DOHH2 (cell line): ENCODE measurements at regions not wholly inside any gene's neighbourhood (a gene's known extent, or its start where the extent isn't known, plus 50 kb on each side); places are given as distances from the start of the nearest gene placed in this dataset.

Source experiments
- H3F3A ChIP-seq: fragments of 200-600 bp; sonication (generic), shearing (Covaris generic); 2 replicates; pipeline ENCODE4 v1.6.0; 2016; ENCODE audit warnings: antibody characterized with exemption, mild to moderate bottlenecking; ENCODE audit not compliant: control insufficient read depth, insufficient read depth
- H3K27ac ChIP-seq: fragments of 200-600 bp; sonication (generic); 2 replicates; pipeline ENCODE4 v1.5.1; 2014; ENCODE audit warnings: low read depth, mild to moderate bottlenecking, low read length, moderate library complexity
- H3K27me3 ChIP-seq: fragments of 200-600 bp; sonication (generic); 2 replicates; pipeline ENCODE4 v1.6.1; 2014; ENCODE audit warnings: mild to moderate bottlenecking, low read length, mixed read lengths; ENCODE audit not compliant: control insufficient read depth
- H3K36me3 ChIP-seq: fragments of 200-600 bp; sonication (generic); 2 replicates; pipeline ENCODE4 v1.6.1; 2014; ENCODE audit warnings: mild to moderate bottlenecking, low read length, moderate library complexity, mixed read lengths; ENCODE audit not compliant: control insufficient read depth
- H3K4me1 ChIP-seq: fragments of 200-600 bp; sonication (generic); 2 replicates; pipeline ENCODE4 v1.6.1; 2014; ENCODE audit warnings: mild to moderate bottlenecking, low read length, mixed read lengths; ENCODE audit not compliant: control insufficient read depth
- H3K4me2 ChIP-seq: fragments of 200-600 bp; sonication (generic); 2 replicates; pipeline ENCODE4 v1.6.0; 2014; ENCODE audit warnings: mild to moderate bottlenecking, low read length, moderate library complexity
- H3K4me3 ChIP-seq: fragments of 200-600 bp; sonication (generic); 2 replicates; pipeline ENCODE4 v1.5.1; 2014; ENCODE audit warnings: mild to moderate bottlenecking, low read length, mixed read lengths
- H3K79me2 ChIP-seq: fragments of 200-600 bp; sonication (generic); 2 replicates; pipeline ENCODE4 v1.6.1; 2014; ENCODE audit warnings: mild to moderate bottlenecking, low read length, mixed read lengths; ENCODE audit not compliant: control insufficient read depth
- H3K9me2 ChIP-seq: fragments of 200-600 bp; sonication (generic); replicated peaks from 2 replicates; pipeline ENCODE4 v1.6.1; 2014; ENCODE audit warnings: mild to moderate bottlenecking, low read length, mixed read lengths; ENCODE audit not compliant: control insufficient read depth
- H3K9me3 ChIP-seq: fragments of 200-600 bp; sonication (generic); 2 replicates; pipeline ENCODE4 v1.6.1; 2014; ENCODE audit warnings: antibody characterized with exemption, low read length, mixed read lengths; ENCODE audit not compliant: control insufficient read depth, insufficient read depth
- H4K20me1 ChIP-seq: fragments of 200-600 bp; sonication (generic); 2 replicates; pipeline ENCODE4 v1.6.0; 2014; ENCODE audit warnings: low read depth, mild to moderate bottlenecking, antibody characterized with exemption, low read length, moderate library complexity; ENCODE audit not compliant: control insufficient read depth, insufficient read depth
- EZH2phosphoT487 ChIP-seq: fragments of 200-600 bp; sonication (generic); IDR thresholded peaks from 2 replicates; pipeline ENCODE4 v1.6.1; 2017; ENCODE audit warnings: borderline replicate concordance, mild to moderate bottlenecking, antibody characterized with exemption, low read length, moderate library complexity, mixed read lengths
- TF ChIP-seq, protein P1 (sequence below): fragments of 200-600 bp; sonication (generic); IDR thresholded peaks from one replicate; pipeline ENCODE4 v1.5.1; 2014; ENCODE audit warnings: antibody characterized with exemption, mild to moderate bottlenecking, low read depth, low read length; ENCODE audit not compliant: poor library complexity, severe bottlenecking

GRCh38 chr20:24084281-24084680 is 95.7 kb upstream of the GGTLC1 start:
- no peaks in the 10 kb centered on the region for H3K79me2 ChIP-seq
- H3F3A ChIP-seq = no peaks in the 10 kb centered on the region
- TF ChIP-seq, protein P1, sequence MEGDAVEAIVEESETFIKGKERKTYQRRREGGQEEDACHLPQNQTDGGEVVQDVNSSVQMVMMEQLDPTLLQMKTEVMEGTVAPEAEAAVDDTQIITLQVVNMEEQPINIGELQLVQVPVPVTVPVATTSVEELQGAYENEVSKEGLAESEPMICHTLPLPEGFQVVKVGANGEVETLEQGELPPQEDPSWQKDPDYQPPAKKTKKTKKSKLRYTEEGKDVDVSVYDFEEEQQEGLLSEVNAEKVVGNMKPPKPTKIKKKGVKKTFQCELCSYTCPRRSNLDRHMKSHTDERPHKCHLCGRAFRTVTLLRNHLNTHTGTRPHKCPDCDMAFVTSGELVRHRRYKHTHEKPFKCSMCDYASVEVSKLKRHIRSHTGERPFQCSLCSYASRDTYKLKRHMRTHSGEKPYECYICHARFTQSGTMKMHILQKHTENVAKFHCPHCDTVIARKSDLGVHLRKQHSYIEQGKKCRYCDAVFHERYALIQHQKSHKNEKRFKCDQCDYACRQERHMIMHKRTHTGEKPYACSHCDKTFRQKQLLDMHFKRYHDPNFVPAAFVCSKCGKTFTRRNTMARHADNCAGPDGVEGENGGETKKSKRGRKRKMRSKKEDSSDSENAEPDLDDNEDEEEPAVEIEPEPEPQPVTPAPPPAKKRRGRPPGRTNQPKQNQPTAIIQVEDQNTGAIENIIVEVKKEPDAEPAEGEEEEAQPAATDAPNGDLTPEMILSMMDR = no peak
- TF ChIP-seq EZH2phosphoT487 = no peak
- H3K27me3 ChIP-seq = no peaks in the 10 kb centered on the region
- no peaks in the 10 kb centered on the region for H3K9me2 ChIP-seq
- H3K4me2 ChIP-seq = no peak overlapping the region
- H3K36me3 ChIP-seq = no peaks in the 10 kb centered on the region
- no peaks in the 10 kb centered on the region for H3K4me1 ChIP-seq
- no peaks in the 10 kb centered on the region for H3K9me3 ChIP-seq
- H4K20me1 ChIP-seq = no peaks in the 10 kb centered on the region
- no peak overlapping the region for H3K4me3 ChIP-seq
- no peak overlapping the region for H3K27ac ChIP-seq

- H3K79me2 ChIP-seq = no peaks in the 10 kb centered on the region
- H3K27ac ChIP-seq = no peak overlapping the region
- no peaks in the 10 kb centered on the region for H4K20me1 ChIP-seq
- H3K4me2 ChIP-seq = no peak overlapping the region
- no peaks in the 10 kb centered on the region for H3K36me3 ChIP-seq
- H3F3A ChIP-seq = no peaks in the 10 kb centered on the region
- H3K4me1 ChIP-seq = no peaks in the 10 kb centered on the region
- no peaks in the 10 kb centered on the region for H3K9me3 ChIP-seq
- H3K4me3 ChIP-seq = no peak overlapping the region
- TF ChIP-seq, protein P1 = no peak
- TF ChIP-seq EZH2phosphoT487 = no peak
- H3K9me2 ChIP-seq = no peaks in the 10 kb centered on the region
- H3K27me3 ChIP-seq = no peaks in the 10 kb centered on the region
These were observed 92.5 kb upstream of the GGTLC1 start for GRCh38 chr20:24081077-24081476.

GRCh38 chr20:24079661-24080412 is 91.3 kb upstream of the GGTLC1 start:
- H3K27me3 ChIP-seq = no peaks in the 10 kb centered on the region

GRCh38 chr20:24077145-24077544 is 88.6 kb upstream of the GGTLC1 start:
- Histone ChIP-seq H3K27ac (no peak overlapping the region), H3K9me3 (no peaks in the 10 kb centered on the region), H3K4me3 (no peak overlapping the region), H4K20me1 (no peaks in the 10 kb centered on the region), H3K4me1 (no peaks in the 10 kb centered on the region), H3K9me2 (no peaks in the 10 kb centered on the region), H3K79me2 (no peaks in the 10 kb centered on the region), H3K36me3 (no peaks in the 10 kb centered on the region), H3K27me3 (no peaks in the 10 kb centered on the region), H3F3A (no peaks in the 10 kb centered on the region), H3K4me2 (no peak overlapping the region)
- TF ChIP-seq, protein P1 = no peak
- TF ChIP-seq EZH2phosphoT487 = no peak

More at GRCh38 chr20:24079661-24080412, 91.3 kb upstream of the GGTLC1 start:
- Histone ChIP-seq H3K4me2 (no peak overlapping the region), H3K36me3 (no peaks in the 10 kb centered on the region), H4K20me1 (no peaks in the 10 kb centered on the region), H3K9me3 (no peaks in the 10 kb centered on the region), H3F3A (no peaks in the 10 kb centered on the region), H3K27ac (no peak overlapping the region), H3K4me3 (no peak overlapping the region), H3K4me1 (no peaks in the 10 kb centered on the region), H3K79me2 (no peaks in the 10 kb centered on the region), H3K9me2 (no peaks in the 10 kb centered on the region)
- TF ChIP-seq EZH2phosphoT487 = no peak
